Neuronal stem cell (in vitro differentiated cells): ENCODE measurements at regions not wholly inside any gene's neighbourhood (a gene's known extent, or its start where the extent isn't known, plus 50 kb on each side); places are given as distances from the start of the nearest gene placed in this dataset.

Experiments
- DNase-seq: peaks from one replicate; pipeline ENCODE4 v3.0.0-alpha.2; 2013; ENCODE audit warnings: low spot score
- H2AFZ ChIP-seq: one replicate; pipeline ENCODE4 v1.6.1; 2013; ENCODE audit warnings: mild to moderate bottlenecking, low read length, inconsistent platforms
- H2AK5ac ChIP-seq: 2 replicates; pipeline ENCODE4 v1.6.1; 2013; ENCODE audit warnings: low read depth, mild to moderate bottlenecking, inconsistent platforms, low read length, moderate library complexity, mixed read lengths
- H2BK120ac ChIP-seq: 2 replicates; pipeline ENCODE4 v1.6.1; 2013; ENCODE audit warnings: low read depth, mild to moderate bottlenecking, inconsistent platforms, low read length, moderate library complexity, mixed read lengths
- H2BK12ac ChIP-seq: one replicate; pipeline ENCODE4 v1.6.1; 2013; ENCODE audit warnings: low read length, inconsistent platforms
- H2BK15ac ChIP-seq: 2 replicates; pipeline ENCODE4 v1.6.1; 2013; ENCODE audit warnings: mild to moderate bottlenecking, low read length, inconsistent platforms, mixed read lengths
- H2BK5ac ChIP-seq: one replicate; pipeline ENCODE4 v1.6.1; 2013; ENCODE audit warnings: inconsistent platforms, mild to moderate bottlenecking, low read length, moderate library complexity
- H3K14ac ChIP-seq: one replicate; pipeline ENCODE4 v1.6.1; 2013; ENCODE audit warnings: low read length, inconsistent platforms
- H3K18ac ChIP-seq: 2 replicates; pipeline ENCODE4 v1.6.1; 2013; ENCODE audit warnings: low read length, inconsistent platforms
- H3K23ac ChIP-seq: 2 replicates; pipeline ENCODE4 v1.6.1; 2013; ENCODE audit warnings: low read depth, mild to moderate bottlenecking, mixed read lengths, low read length, inconsistent platforms; ENCODE audit not compliant: poor library complexity
- H3K27ac ChIP-seq: replicated peaks from 3 replicates; pipeline ENCODE4 v1.5.1; 2013; ENCODE audit warnings: low read length, inconsistent platforms
- H3K27me3 ChIP-seq, 3 experiments: 2 replicates each; pipeline ENCODE4 v1.6.1; 2013; ENCODE audit warnings: low read length in 3 of 3, mild to moderate bottlenecking in 2 of 3, inconsistent platforms in 1 of 3, low read depth in 1 of 3, mixed read lengths in 1 of 3, moderate library complexity in 1 of 3; ENCODE audit not compliant: control insufficient read depth in 3 of 3, insufficient read depth in 3 of 3
- H3K36me3 ChIP-seq, 2 donors: replicated peaks in 1 of 2; 2 replicates each; pipeline ENCODE4 v1.6.1; 2013; ENCODE audit warnings: low read length in 2 of 2; ENCODE audit not compliant: control insufficient read depth in 2 of 2, insufficient read depth in 2 of 2
- H3K4ac ChIP-seq: 2 replicates; pipeline ENCODE4 v1.6.1; 2013; ENCODE audit warnings: inconsistent platforms, mild to moderate bottlenecking, low read length, moderate library complexity
- H3K4me1 ChIP-seq, 2 donors: 1 replicate in 1 of 2; 2 replicates in 1 of 2; pipeline ENCODE4 v1.6.1; 2013; ENCODE audit warnings: low read length in 2 of 2, low read depth in 1 of 2; ENCODE audit not compliant: control insufficient read depth in 2 of 2, insufficient read depth in 1 of 2
- H3K4me2 ChIP-seq: one replicate; pipeline ENCODE4 v1.6.1; 2013; ENCODE audit warnings: mild to moderate bottlenecking, low read length, inconsistent platforms; ENCODE audit not compliant: insufficient read depth, poor library complexity, severe bottlenecking
- H3K4me3 ChIP-seq, 2 donors: 2 replicates each; pipeline ENCODE4 v1.5.1; 2013; ENCODE audit warnings: low read length in 2 of 2, mild to moderate bottlenecking in 2 of 2, inconsistent platforms in 1 of 2, moderate library complexity in 1 of 2
- H3K79me1 ChIP-seq: one replicate; pipeline ENCODE4 v1.6.1; 2013; ENCODE audit warnings: low read depth, mild to moderate bottlenecking, inconsistent platforms, low read length, moderate library complexity
- H3K9ac ChIP-seq: one replicate; pipeline ENCODE4 v1.6.1; 2013; ENCODE audit warnings: mild to moderate bottlenecking, low read depth, low read length, inconsistent platforms; ENCODE audit not compliant: poor library complexity
- H3K9me3 ChIP-seq, 2 donors: replicated peaks in 1 of 2; 2 replicates each; pipeline versions ENCODE3 to v1.6.1; 2013; ENCODE audit warnings: low read length in 2 of 2, mild to moderate bottlenecking in 2 of 2, inconsistent platforms in 1 of 2, low read depth in 1 of 2, mixed read lengths in 1 of 2, moderate library complexity in 1 of 2; ENCODE audit not compliant: control insufficient read depth in 2 of 2, insufficient read depth in 1 of 2
- H4K8ac ChIP-seq: one replicate; pipeline ENCODE4 v1.6.1; 2013; ENCODE audit warnings: low read depth, mild to moderate bottlenecking, inconsistent platforms, low read length, moderate library complexity
- H4K91ac ChIP-seq: one replicate; pipeline ENCODE4 v1.6.1; 2013; ENCODE audit warnings: low read length, low read depth, mild to moderate bottlenecking, inconsistent platforms; ENCODE audit not compliant: poor library complexity
- WGBS, 2 donors: extraction: QIAGEN DNeasy Blood & Tissue Kit; methylation state at CpG; one replicate each; pipeline ENCODE4 v1.1.7; 2013; ENCODE audit warnings: missing lambda C conversion rate in 2 of 2, mixed read lengths in 1 of 2; ENCODE audit not compliant: insufficient read length in 2 of 2, insufficient replicate concordance in 1 of 2; ENCODE audit errors: extremely low coverage in 2 of 2; 5-methylcytosine and 5-hydroxymethylcytosine counted together

DNA sequence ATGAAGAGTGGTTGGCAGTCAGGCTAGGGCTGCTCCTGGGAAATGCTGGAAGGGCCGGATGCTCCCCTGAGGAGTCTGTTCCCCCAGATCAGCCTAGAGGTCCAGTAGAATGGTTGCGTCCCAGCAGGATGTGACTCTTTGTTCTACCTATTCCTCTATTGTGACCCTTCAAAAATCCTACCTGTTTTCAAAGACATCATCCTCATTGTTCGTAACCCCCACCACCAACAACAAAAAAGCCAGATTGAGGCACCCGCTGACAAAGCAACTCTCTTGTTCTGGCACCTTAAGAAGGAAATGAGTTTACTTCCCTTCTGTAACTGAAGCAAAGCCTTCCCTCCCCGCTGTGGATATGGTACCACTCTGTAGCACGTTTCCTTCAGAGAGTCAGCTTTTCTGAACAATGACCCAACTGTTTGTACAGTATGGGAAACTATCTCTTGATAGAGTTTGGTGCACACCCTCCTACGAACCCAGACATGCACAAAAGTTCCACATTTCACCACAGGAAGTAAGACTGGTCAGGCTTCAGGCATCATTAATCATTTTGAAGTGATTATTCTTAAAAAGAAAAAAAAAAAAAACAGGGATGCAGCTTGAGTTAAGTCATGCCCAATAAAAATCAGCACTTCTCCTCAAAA, 207.2 kb downstream of the ENC1 start:
- Histone ChIP-seq H3K27me3 (no peaks in the 10 kb centered on the region), H3K36me3 (no peaks in the 10 kb centered on the region), H2BK120ac (no peak overlapping the region), H2BK15ac (no peak overlapping the region), H3K14ac (no peak overlapping the region), H3K18ac (no peak overlapping the region), H3K4me3 (no peak overlapping the region), H3K4me2 (peak overlapping the region; percentile 34), H2AFZ (peak overlapping the region; percentile 74), H2BK5ac (no peak overlapping the region), H3K23ac (no peak overlapping the region), H3K27ac (peak overlapping the region; percentile 57), H3K9ac (no peak overlapping the region), H3K4ac (no peak overlapping the region), H2BK12ac (no peak overlapping the region), H2AK5ac (no peak overlapping the region), H4K8ac (no peak overlapping the region), H3K4me1 (peaks cover 10 to 14% of the 10 kb centered on the region in 2 donors), H3K79me1 (no peaks in the 10 kb centered on the region), H3K9me3 (peaks cover 5 to 14% of the 10 kb centered on the region in 2 donors), H4K91ac (no peak overlapping the region)
- WGBS, 2 donors: no CpG with 5 or more reads among the region's 7 CpGs
- no peak for DNase-seq

DNA sequence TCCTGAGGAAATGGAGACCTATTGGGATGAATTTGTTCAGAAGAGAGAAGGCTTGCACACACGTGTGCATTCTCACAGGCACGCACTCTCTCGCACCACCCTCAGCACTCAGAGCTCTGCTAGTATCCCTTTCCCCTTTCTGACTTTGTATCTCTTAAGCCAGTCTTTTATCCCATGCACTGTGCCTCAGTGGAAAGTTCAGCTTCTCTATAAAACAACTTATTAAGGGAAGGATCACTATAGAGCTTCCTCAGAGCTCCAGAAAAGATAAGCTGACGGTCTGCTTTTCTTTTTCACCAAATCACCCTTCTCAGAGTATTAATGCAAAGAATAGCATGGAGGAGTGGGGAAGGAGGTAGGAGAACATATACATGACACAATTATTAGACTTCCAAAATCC, 207.8 kb downstream of the ENC1 start:
- Histone ChIP-seq H3K27me3 (no peaks in the 10 kb centered on the region), H3K9me3 (peaks cover 5 to 14% of the 10 kb centered on the region in 2 donors), H3K27ac (no peak overlapping the region), H3K9ac (no peak overlapping the region), H3K79me1 (no peaks in the 10 kb centered on the region), H3K14ac (no peak overlapping the region), H2BK12ac (no peak overlapping the region), H4K8ac (no peak overlapping the region), H2BK15ac (no peak overlapping the region), H3K18ac (no peak overlapping the region), H3K4ac (no peak overlapping the region), H3K4me3 (no peak overlapping the region), H3K4me1 (peaks cover 10 to 14% of the 10 kb centered on the region in 2 donors), H3K36me3 (no peaks in the 10 kb centered on the region), H2AFZ (no peak overlapping the region), H2BK120ac (no peak overlapping the region), H2BK5ac (no peak overlapping the region), H3K23ac (no peak overlapping the region), H3K4me2 (no peak overlapping the region), H2AK5ac (no peak overlapping the region), H4K91ac (no peak overlapping the region)
- no peak for DNase-seq
- no CpG with 5 or more reads among the region's 4 CpGs for WGBS, 2 donors

DNA sequence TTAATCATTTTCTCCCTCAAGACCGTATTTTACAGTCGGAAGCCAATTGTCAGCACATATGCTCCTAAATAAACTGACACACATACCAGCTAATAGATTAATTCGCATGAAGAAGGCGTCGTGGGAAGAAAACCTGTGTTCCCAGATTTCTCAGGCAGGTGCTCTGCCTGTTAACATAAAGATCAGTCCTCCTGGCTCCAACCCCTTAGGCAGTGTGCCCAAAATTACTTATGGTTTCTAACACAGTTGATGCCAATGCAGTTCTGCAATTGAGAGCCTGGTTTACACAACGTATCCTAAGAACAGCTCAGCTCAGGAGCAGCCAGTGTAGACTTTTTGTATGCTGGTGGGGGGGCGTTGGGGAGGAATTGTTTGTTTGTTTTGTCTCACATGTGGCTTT, 208.3 kb downstream of the ENC1 start:
- Histone ChIP-seq H3K9me3 (peaks cover 5 to 14% of the 10 kb centered on the region in 2 donors), H3K27me3 (no peaks in the 10 kb centered on the region), H2BK120ac (no peak overlapping the region), H3K4me3 (no peak overlapping the region), H3K4ac (no peak overlapping the region), H2BK15ac (no peak overlapping the region), H3K14ac (no peak overlapping the region), H3K27ac (no peak overlapping the region), H2AK5ac (no peak overlapping the region), H2BK12ac (no peak overlapping the region), H3K4me2 (no peak overlapping the region), H3K23ac (no peak overlapping the region), H4K91ac (no peak overlapping the region), H3K79me1 (no peaks in the 10 kb centered on the region), H2BK5ac (no peak overlapping the region), H3K4me1 (peaks cover 10 to 14% of the 10 kb centered on the region in 2 donors), H2AFZ (no peak overlapping the region), H3K36me3 (no peaks in the 10 kb centered on the region), H3K9ac (no peak overlapping the region), H4K8ac (no peak overlapping the region), H3K18ac (no peak overlapping the region)
- WGBS, 2 donors: no CpG with 5 or more reads among the region's 7 CpGs
- DNase-seq: no peak

DNA sequence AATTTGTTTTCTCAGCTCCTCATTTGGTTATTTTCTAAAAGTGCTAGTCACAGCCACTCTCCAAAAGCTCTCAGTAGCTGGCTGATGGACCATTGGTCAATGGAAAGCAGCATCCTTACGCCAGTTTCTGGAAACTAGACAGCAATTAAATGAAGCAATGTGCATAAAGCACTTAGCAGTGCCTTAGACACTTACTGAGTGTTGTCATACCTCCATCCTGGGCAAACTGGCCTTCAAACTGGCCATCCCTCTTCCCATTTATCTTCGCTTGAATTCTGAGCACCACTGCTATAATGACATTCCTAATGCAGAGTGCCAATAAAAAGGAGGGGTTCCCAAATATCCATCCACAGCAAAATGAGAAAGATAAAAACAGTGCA, 209.2 kb downstream of the ENC1 start:
- Histone ChIP-seq H3K9ac (no peak overlapping the region), H2BK15ac (no peak overlapping the region), H3K23ac (no peak overlapping the region), H3K9me3 (peaks cover 5 to 14% of the 10 kb centered on the region in 2 donors), H2AFZ (no peak overlapping the region), H4K8ac (no peak overlapping the region), H2BK120ac (no peak overlapping the region), H3K27ac (no peak overlapping the region), H3K4me2 (no peak overlapping the region), H2BK5ac (no peak overlapping the region), H3K18ac (no peak overlapping the region), H2BK12ac (no peak overlapping the region), H3K4me3 (no peak overlapping the region), H3K4ac (no peak overlapping the region), H3K79me1 (no peaks in the 10 kb centered on the region), H2AK5ac (no peak overlapping the region), H3K27me3 (no peaks in the 10 kb centered on the region), H4K91ac (no peak overlapping the region), H3K4me1 (peaks cover 10 to 14% of the 10 kb centered on the region in 2 donors), H3K14ac (no peak overlapping the region), H3K36me3 (no peaks in the 10 kb centered on the region)
- DNase-seq: no peak
- no CpG with 5 or more reads among the region's 2 CpGs for WGBS, 2 donors
